NCI-H146 (cell line): ENCODE measurements at regions not wholly inside any gene's neighbourhood (a gene's known extent, or its start where the extent isn't known, plus 50 kb on each side); places are given as distances from the start of the nearest gene placed in this dataset.
"Not testable (repeated sequence)": the region's sequence is repeated elsewhere in the genome, so short reads cannot be mapped to it uniquely, and the experiment has no call there.

Source experiments
- DNase-seq: peaks from one replicate; lab custom pipeline; 2025; lab: John Stamatoyannopoulos, UW

DNA sequence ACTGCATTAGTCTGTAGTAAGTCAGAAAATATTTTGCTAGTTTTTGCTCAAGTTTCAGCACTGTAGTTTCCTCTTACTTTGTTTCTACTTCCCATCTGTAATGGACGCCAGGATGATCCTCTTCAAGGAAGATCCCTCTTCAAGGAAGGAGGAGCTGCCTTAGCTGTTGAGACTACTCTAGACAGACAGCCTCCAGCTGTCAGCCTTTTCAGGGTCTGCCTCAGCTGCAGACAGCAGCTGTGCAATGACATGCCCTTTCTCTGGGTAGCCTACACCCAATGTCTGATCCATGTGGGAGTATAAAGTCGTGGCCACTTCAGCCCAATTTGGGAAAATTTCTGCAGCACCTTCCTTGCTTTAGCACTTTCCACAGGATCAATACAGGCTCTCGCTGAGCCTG, 281.0 kb upstream of the MAOA start:
- DNase-seq: no peak

DNA sequence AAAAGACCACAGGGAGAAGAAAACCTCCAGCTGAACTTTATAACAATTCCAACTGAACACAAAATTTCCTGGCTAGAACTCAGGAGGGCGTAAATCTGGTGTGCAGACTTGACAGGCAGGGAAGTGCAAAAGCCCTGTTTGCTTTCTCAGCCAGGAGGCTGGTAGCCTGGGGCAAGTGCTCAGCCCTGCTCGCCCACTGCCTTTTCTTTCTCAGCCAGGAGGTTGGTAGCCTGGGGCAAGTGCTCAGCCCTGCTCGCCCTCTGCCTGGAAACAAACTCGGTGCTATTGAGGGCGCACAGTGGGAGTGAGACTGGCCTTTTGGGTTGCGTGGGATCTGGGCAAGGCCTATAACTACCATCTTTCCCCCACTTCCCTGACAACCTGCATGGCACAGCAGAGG, 275.4 kb upstream of the MAOA start:
- DNase-seq: no peak

DNA sequence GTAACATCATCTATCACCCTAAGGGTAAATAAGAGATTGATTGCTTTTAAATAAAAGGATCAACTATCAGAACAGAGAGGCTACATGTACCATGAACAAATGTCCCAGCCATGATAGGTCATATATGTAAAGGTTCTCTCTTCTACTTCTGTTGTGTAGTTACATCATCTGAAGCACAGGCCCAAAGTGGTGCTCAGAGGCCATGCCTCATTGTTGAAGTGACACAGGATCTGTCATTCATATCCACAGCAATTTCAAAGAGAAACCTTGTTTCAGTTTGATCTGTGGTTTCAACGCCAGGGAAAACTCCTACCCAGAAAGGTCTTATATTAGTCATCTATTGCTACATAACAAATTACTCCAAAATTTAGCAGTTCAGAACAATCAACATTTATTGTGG, 269.2 kb upstream of the MAOA start:
- DNase-seq: no peak

DNA sequence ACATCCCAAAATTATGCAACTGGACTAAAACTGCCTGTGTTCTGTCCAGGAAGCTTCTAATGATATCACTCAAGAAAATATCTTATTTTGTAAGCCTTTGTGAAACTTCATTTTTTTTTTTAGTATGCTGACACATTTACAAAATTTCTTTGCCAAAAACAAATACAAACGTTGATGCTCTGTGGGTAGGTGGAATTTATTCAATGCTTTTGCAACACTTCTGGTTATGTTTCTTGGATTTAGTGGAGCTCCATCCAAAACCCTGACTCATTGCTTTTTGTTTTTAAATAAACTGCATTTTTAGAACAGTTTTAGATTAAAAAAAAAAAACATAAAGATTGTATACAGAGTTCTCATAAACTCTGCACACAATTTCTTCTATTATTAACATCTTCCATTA, 250.9 kb upstream of the MAOA start:
- no peak for DNase-seq

DNA sequence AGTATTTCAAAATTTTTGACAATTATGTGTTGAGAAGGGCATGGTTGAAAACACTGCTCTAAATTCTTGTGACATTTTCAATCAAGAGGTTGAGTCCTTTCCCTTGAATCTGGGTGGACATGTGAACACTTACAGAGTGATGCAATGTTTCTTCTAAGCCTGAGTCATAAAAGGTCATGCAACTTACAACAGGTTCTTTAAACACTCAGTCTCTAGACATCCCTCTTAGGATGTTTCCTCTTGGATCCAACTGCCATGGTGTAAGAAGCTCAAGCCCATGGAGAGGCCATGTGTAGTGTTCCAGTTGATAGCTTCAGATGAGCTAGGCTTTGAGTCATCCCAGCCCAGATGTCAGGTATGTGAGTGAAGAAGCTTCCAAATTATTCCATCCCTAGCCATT, 232.2 kb upstream of the MAOA start:
- no peak for DNase-seq

DNA sequence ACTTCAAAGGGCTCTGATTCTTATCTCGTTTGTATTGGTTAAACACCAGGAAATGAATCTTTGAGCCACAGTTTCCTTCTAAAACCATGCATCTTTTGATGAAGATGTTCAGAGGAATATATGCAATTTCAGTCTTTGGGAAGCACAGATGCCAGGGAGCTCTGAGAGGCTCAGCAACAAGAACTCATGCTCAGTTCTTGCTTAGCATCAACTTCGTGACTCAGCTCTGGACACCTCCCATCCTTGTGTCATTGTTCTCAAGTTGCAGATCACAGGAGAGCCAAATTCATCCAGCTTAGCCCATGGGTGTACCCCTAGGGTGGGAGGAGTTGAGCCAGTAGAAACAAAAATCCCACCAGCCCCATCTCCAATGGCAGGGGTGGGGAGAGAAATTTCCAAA, 219.6 kb upstream of the MAOA start:
- DNase-seq: no peak

DNA sequence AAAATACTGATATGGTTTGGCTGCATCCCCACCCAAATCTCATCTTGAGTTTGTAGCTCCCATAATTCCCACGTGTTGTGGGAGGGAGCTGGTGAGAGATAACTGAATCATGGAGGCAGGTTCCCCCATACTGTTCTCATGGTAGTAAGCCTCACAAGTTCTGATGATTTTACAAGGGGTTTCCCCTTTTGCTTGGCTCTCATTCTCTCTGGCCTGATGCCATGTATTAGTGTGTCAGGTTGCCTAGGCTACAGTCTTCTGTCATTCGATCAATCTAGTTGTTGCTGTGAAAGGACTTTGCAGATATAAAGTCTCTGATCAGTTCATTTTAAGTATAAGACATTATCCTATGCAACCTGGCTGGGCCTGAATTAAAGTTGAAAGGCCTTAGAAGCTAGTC, 209.3 kb upstream of the MAOA start:
- no peak for DNase-seq

DNA sequence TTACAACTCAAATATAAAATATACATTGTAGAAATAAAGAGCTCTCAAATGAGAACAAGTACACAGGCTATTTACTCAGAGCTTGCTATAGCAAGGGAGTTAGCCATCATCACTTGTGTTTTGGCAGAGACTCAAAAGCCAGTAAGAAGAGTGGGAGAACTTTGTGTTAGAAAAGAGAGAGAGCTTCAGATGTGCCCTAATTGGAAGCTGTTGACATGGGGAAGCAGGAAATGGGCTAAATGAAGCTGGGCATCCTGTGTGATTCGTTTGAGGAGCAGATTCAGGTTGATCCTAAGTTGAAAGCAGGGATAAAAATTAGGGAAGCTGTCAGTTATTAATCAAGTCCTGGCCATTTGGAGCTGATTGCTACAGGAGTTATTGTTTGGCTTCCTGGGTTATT, 207.4 kb upstream of the MAOA start:
- DNase-seq: no peak

DNA sequence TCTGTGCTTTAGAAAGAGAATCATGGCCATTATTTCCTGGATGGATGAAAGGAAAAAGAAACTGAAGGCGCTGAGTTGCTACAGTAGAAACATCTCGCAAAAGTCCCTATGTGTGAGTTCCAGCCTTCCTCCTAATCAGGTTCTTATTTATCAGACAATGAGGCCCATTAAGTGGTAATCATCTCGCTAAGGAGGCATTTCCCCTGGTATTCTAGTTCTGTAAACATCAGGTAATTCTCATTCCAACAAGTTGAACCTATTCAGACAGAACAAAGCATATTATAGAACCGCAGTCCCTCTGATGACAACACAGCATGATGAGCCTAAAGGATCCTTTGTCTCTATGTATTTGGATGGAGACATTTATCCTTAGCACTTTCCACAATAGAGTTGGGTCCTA, 205.7 kb upstream of the MAOA start:
- no peak for DNase-seq

DNA sequence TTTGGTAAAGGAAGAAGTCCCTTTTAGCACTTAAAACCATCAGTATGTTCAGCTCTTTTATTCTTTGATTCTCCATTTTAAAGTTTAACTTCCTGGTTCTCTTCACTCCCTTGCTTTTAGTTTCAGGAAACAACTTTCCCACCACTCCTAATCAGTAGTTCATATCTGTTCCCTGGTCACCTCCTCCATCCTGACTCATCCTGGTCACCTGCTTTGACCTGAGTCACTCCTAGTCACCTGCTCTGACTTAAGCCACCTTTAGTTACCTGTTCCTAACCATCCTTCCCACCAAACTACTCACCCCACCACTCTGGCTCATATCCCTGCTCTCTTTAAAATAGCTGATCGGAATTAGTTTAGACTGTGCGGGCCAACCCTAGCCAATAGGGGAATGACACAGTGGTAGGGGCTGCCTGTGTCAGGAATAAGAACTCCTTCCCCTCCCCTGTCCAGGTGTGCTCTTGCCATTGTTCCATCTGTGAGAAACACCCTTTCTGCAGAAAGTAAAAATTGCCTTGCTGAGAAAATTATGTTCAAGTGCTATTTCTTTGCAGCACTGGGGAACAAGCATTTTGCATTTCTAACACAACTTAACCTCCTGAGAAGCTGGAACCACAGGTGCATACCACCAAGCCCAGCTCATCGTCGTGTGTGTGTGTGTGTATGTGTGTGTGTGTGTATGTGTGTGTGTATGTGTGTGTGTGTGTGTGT, 204.0 kb upstream of the MAOA start:
- not testable (repeated sequence) for DNase-seq

DNA sequence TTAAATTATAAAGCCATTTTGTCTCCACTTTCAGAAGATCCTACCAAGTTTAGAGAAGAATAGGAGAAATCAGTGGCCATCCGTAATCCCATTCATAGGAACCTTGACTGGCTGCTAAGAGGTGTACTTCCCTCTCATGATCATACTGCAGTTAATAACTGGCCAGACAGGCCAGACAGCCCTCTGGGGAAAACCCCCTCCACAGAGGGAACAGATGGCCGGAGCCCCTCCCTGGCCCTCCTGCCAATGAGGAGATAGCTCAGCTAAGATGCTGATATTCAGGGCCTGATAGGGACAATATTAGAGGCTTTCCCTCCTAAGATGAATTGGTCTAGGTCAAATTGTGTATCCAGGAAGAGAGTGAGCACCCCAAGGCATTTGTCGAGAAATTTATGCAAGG, 200.0 kb upstream of the MAOA start:
- DNase-seq: no peak

DNA sequence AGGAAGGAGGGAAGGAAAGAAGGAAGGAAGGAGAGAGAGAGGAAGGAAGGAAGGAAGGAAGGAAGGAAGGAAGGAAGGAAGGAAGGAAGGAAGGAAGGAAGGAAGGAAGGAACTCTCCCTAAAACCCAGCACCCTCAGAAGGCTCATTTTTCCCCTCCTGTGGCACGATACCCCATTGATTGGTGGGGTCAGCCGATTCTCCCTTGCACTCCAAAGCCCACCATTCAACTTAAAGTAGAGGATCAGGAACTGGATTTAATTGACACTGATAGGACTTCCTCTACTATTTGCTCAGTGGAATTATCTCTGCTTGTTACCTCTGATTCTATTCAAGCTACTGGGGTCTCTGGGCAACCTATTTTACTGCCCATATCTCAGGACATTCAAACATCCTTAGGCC, 199.2 kb upstream of the MAOA start:
- no peak for DNase-seq

DNA sequence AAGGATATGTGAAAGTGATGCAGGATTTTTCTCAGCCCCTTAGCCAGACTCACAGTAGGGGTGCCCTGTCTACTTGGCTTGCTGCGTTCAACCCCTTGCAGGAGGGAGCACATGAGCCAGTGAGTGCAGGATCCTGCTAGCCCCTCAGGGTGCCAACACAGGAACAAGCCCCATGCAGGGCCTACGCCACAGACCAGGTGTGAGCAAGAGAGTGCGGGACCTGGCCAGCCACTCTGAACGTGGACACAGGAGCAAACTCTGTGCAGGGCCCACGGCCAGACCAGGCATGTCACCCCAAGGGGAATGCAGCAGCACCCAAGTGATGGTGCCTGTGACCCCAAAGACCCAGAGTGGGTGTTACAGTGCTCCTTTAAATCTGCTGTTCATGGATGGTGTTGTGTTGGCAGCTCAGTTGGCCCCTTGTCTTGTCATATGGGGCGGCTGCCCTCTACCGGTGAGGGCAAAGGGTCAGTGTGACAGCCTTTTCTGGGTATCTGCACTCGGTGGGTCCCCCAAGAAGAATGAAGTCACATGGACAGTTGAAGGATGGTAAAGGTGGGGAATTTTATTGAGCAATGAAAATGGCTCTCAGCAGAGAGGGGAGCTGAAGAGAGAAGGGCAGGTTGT, 188.4 kb upstream of the MAOA start:
- DNase-seq: no peak

DNA sequence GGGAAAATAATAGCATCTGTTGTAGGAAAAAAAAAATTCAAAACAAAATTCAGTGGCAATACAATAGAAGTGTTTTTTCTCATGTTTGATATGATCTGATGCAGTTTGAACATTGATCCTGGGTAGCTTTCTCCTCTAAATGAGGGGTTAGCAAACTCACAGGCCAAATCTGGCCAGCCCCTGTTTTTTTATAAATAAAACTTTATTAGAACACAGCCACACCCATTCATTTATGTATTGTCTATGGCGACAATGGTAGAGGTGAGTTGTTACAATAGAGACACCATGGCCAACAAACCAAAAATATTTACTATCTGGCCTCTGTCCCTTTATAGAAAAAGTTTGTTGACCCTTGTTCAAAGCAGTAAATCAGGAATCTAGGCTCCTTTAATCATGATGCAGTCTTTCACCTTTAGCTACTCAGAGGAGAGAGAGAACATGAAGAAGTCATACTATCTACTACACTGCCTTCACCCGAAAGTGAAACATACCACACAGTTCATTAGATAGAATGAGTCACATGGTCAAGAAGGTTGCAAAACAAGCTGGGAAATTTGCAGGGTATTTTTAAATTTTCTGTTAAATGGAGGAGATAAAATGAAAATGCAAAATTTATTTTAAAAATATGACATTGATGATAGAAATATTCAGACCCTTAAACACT, 186.6 kb upstream of the MAOA start:
- no peak for DNase-seq

DNA sequence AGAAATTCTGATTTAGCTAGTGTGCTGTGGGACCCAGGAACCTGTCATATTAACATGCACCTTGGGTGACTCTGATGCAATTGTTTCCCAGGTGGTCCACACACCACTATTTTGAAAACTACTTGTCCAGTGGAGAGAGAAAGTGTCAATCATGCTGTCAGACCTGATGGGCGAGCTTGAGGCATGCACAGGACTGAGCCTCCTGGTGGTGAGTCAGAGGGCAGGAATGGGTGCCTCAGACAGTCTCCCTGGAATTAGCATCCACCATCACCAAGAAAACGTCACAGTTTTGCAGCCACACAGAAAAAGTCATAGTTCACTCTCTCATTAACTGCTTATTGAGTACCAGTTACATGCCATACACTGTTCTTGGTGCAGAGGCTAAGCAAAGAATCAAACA, 181.8 kb upstream of the MAOA start:
- no peak for DNase-seq

DNA sequence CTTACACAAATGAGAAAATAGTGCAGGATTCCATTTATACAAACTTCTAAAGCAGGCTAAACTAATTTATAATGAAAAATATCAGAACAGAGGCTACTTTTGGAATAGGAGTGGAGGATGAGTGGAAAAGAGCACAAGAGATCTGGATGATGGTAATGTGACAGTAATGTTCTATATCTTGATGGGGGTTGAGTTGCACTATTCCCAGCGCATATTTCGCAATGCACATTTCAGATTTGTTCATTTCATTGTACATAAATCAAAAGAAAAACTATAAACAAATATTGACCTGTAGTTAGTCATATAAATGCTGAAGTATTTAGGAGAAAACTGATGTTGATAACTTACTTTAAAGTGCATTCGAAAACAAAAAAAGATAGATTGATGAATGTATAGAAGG, 177.0 kb upstream of the MAOA start:
- DNase-seq: no peak

DNA sequence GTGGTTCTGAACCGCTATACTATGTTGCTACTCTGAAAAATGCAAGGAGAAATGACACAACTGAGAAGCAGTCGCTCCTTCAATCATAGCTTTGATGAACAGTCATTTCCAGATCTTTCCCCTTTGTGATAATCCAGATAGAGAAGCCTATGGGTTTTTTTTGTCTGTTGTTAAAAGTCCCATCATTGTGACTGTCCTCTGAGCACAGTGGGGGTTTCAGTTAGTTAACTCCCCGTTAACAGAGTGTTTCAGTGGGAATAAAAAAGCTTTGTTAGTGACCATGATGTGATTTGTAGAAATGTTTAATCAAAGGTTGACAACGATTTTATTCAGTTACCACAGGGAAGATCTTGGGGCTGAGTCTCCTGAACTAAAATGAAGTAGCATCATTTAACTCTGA, 176.2 kb upstream of the MAOA start:
- no peak for DNase-seq

DNA sequence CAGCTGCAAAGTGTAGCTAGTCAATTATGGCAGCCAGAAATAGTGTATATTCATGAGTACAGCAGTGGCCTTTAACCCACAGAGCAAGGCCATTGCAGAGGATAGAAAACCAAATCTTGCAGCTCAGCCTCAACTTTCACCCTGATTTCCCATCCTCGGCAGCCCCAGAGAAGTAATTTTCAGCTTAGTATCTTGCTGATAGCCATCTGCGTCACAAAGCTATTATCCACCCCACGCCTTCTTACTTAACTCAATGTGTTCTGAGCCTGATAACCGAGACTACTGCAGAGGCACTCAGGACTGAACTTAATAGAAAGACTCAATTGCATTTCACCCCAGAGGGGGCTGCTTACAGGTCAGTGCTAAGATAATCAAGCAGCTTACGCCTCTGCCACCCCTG, 174.5 kb upstream of the MAOA start:
- DNase-seq: no peak

DNA sequence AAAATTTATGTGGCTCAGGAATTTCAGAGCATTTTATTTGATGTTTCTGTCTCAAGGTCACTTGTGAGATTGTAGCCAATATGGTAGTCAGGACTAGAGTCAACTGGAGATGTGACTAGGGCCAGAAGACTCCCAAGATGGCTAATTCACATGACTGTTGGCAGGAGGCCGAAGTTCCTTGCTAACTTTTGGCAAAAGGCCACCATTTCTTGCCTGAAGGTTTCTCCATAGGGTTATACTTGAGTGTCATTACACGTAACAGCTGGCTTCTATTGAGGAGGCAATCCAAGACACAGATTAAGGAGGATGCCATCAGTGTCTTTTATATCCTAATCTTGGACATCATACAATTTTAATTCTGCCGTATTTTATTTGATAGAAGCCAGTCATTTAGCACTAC, 162.3 kb upstream of the MAOA start:
- no peak for DNase-seq

DNA sequence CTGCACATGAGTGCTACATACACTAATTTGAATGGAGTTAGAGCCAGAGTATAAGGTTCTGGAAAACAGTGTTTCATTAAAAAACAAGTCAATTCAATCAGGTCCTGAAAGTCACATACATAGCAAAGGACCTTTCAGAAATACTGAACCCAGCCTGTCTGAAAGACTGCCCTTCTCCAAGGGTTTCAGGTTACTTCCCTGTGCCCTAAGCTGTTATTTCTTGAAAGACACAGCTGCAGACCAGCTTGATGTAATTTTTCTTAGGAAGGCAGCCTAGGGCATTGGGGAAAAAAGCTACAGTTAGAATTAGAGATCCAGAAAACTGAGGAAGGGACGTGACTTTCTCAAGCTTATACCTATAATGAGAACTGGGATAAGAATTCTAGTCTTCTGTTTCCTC, 155.9 kb upstream of the MAOA start:
- no peak for DNase-seq

DNA sequence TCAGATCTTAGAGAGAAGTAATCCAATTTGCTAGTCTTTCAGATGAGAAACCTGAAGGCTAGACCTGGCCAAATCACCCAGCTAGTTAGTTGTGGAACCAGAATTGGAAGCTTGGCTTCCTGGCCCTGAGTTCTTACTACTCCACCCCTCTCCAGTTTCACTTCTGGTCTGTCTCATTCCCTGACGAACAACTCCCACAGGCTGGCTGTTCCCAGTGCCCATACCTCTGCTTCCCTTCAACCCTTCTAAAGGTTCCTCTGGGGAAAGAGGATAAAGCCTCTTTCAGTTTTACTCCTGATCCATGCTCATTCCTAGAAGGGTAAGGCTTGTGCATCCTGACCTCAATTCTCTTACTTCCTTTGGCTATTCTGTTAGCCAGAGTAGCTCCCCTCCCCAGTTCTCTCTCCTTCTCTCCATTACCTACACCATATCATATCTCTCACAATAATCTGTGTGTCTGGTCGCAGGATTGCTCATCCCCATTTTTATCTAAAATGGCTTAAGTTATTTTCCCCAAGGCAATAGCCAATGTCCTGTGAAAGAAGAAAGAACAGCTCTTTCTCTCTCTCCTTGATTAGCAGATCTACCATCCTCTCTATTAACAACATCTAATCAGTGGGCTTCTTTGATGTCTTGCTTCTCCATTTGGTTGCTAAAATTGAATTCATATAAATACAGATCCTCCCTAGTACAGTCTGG, 155.0 kb upstream of the MAOA start:
- no peak for DNase-seq

DNA sequence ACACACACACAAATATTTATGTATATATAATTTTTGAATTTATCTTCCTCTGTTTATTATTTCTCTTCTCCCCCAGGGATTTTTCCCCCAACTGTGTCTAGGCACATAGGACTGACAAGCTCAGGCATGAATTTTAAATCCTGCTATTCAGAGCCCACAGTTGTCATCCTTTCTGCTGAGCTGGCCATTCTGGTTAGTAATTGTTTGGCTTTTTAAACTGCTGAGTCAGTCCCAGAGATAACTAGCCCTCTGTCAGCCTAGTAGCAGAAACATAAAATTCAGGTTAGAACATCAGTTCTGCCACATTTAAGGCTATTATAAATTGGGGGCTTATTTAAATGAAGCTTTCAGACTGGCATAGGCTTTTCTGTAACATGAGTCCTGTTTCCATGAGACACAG, 151.7 kb upstream of the MAOA start:
- DNase-seq: no peak

DNA sequence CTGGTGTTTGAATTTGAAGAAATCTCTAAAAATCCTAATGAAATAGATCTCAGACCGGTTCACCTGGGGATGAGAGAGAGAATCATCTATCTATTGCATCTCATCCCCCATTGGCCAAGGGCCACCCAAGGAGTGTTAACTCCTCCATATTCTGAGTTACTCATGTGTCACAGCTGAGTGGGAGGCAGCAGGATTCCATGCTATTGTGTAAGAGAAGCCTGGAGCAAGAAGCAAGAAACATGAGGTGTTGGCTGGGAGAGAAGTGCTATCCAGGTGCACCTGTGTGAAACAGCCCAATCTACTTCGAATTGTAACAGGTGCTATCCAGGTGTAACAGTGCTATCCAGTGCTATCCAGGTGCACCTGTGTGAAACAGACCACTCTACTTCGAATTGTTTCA, 150.3 kb upstream of the MAOA start:
- DNase-seq: no peak
